Stomach (tissue), 4 donors: ENCODE measurements at regions not wholly inside any gene's neighbourhood (a gene's known extent, or its start where the extent isn't known, plus 50 kb on each side); places are given as distances from the start of the nearest gene placed in this dataset.

Experiments used
- POLR2A ChIP-seq, 4 donors: fragments of 450-650 bp; IDR thresholded peaks; one replicate each; pipeline ENCODE4 v1.6.1; 2016; ENCODE audit warnings: antibody characterized with exemption in 4 of 4, control low read depth in 2 of 4, mild to moderate bottlenecking in 1 of 4, moderate library complexity in 1 of 4
- POLR2AphosphoS5 ChIP-seq, 3 donors: sonication (generic); formaldehyde crosslinking; IDR thresholded peaks; one replicate each; pipeline ENCODE4 v1.6.1; 2016; ENCODE audit warnings: antibody characterized with exemption in 3 of 3
- TF ChIP-seq, protein P1 (sequence below), 7 experiments: fragments of 450-650 bp in 4 of 7; fragments of 200-600 bp in 3 of 7; sonication (generic) in 3 of 7; IDR thresholded peaks; one replicate each; pipeline ENCODE4 v1.5.1; 2016 to 2019; ENCODE audit warnings: antibody characterized with exemption in 7 of 7, control low read depth in 2 of 7, mild to moderate bottlenecking in 1 of 7

GRCh38 chr20:53774461-53775203 is 181.0 kb upstream of the ZNF217 start:
- TF ChIP-seq, protein P1, sequence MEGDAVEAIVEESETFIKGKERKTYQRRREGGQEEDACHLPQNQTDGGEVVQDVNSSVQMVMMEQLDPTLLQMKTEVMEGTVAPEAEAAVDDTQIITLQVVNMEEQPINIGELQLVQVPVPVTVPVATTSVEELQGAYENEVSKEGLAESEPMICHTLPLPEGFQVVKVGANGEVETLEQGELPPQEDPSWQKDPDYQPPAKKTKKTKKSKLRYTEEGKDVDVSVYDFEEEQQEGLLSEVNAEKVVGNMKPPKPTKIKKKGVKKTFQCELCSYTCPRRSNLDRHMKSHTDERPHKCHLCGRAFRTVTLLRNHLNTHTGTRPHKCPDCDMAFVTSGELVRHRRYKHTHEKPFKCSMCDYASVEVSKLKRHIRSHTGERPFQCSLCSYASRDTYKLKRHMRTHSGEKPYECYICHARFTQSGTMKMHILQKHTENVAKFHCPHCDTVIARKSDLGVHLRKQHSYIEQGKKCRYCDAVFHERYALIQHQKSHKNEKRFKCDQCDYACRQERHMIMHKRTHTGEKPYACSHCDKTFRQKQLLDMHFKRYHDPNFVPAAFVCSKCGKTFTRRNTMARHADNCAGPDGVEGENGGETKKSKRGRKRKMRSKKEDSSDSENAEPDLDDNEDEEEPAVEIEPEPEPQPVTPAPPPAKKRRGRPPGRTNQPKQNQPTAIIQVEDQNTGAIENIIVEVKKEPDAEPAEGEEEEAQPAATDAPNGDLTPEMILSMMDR (IDR thresholded peaks at IDR 0.05), result no peak
- TF ChIP-seq POLR2A (IDR thresholded peaks at IDR 0.05) (no peak), POLR2AphosphoS5 (IDR thresholded peaks at IDR 0.05) (no peak)
